Medulla oblongata (tissue), 1 donor: ENCODE measurements at regions not wholly inside any gene's neighbourhood (a gene's known extent, or its start where the extent isn't known, plus 50 kb on each side); places are given as distances from the start of the nearest gene placed in this dataset.

ENCODE experiments used
- DNase-seq: peaks from one replicate; pipeline ENCODE4 v3.0.0-alpha.2; 2015; ENCODE audit errors: extremely low spot score

DNA sequence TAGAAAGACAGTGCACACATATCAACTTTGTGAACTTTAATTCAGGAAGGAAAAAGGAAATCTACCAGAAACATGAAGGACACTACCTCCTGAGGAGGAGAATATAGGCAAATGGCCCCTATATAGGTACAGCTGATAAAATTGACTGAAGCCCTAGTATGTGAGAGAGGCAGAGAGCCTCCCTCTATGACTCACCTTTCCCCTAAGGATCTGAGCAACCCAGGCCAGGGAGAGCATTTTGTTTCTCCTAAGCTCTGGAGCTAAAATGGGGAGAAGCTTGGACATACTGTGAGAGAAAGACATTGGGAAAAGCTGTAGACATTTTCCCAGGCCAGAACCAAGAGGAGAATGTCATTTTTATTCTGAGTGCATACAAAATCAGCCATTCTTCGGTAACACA is 303.5 kb downstream of the AHR start:
- no peak for DNase-seq

DNA sequence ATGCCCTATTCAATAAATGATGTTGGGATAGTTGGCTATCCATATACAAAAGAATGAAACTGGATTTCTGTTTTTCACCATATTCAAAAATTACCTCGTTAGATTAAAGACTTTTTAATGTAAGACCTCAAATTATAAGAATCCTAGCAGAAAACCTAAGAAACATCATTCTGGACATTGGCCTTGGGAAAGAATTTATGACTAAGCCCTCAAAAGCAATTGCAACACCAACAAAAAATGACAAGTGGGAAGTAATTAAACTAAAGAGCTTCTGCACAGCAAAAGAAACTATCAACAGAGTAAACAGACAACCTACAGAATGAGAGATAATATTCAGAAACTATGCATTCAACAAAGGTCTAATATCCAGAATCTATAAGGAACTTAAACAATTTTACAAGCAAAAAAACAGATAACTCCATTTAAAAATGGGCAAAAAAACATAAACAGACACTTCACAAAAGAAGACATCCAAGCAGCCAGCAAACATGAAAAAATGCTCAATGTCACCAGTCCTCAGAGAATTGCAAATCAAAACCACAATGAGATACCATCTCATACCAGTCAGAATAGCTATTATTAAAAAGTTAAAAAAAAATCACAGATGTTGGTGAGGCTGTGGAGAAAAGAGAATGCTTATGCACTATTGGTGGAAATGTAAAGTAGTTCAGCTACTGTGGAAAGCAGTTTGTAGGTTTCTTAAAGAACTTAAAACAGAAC is 309.8 kb downstream of the AHR start:
- DNase-seq: no peak

DNA sequence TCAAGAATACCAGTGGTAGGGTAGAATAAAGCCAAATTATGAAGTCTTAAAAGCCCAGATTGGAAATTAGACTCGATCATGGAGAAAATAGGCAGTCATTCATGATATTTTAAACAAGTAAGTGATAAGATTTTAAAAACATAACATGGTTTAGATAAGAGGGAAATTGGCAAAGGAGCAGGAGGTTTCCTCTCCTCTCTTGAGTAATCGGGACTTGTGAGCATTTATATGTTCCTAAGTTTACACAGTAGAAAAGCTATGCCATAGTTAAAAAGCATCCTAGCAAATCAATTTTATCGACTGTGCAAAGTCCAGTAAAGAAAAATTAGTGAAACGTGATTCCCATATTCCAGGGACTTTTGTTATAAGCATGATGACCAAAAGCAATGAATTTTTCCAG is 313.2 kb downstream of the AHR start:
- DNase-seq: no peak

DNA sequence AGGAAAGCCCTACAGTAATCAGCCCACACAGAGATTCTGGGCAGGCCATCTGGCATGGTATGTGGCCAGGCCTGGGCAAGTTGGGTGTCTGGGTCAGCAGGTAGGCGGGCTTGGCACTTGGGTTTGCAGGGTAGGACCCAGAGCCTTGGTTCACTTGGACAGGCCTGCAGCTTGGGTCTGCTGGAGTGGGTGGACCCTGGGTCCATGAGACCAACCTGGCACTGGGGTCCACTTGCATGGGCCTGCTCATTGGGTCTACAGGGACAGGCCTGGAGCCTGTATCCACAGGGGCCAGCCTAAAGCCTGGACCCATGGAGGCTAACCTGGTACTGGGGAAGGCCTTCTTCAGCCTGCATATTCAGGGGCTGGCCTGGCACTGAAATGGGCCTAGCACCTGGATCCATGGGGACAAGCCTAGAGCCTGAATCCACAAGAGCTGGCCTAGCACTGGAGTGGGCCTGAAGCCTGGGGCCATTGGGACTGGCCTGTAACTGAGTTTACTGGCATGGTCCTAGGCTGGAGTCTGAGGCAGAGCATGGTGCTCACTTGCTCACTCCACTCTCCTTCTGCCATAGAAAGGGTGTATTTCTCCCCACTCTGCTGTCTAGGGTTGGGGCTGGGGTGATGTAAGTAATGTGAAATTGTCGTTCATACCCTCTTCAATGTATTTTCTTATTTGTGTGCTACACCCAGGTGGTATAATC is 315.0 kb downstream of the AHR start:
- no peak for DNase-seq

GRCh38 chr7:17617380-17617779 is 318.9 kb downstream of the AHR start:
- no peak for DNase-seq

- no peak for DNase-seq
These were observed 319.6 kb downstream of the AHR start for GRCh38 chr7:17617857-17618651.

DNA sequence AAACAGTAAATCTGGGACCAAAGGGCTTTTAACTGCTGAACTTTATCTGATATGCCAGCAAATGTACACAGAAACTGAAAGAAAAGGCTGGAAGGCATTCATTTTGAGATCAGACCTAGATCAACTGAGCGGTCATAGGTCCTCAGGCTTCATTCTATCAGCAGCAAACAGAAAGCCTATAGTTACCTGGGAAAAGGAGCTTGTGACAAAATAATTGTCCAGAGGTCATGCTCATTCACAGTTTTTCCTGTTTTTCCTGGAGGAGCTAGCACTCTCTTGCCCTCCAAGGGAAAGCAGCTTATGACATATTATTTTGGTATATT is 320.2 kb downstream of the AHR start:
- DNase-seq: no peak

DNA sequence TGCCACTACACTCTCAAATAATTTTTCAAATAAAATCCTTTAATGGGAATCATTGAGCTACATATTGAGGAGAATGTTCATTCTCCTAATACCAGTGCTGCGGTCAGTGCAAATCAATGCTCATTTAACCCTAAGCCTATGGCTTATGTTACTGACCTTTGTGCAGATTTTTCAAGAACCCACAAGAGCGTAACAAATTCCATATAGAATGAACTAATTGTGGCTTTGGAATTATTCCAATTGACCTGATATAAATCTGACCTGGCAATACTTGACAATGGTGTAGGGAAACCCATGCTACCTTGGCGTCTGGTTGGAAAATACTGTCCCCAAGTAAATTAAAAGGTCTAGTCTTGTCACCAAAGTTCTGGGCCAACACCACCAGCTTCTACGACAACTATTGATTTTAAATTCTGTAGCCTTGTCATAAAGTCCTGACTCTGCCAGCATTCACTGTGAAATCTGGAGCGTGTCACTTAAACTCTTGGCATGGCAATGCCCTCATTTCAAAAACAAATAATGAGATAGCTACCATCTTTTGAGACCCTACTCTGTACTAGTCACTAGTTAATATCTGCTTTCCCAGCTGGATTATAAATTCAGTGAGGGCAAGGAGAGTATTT is 320.9 kb downstream of the AHR start:
- DNase-seq: no peak

DNA sequence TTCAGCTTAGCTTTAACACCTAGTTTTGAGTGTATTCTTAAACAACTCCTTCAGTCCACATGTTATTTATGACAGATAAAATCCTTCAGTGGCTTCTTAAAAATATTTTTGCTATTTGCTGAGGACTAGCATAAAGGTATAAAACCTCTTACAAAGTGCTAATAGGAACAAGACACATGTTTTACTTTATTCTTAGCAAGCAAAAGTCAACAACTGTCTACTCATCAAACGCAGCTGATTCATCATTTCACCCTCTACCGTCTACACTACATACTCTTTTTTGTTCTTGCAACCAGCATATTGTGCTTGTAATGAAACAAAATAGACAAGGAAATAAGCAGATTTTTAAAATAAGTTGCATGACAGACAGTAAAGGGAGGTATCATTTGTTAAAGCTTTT is 319.7 kb downstream of the SNX13 start:
- no peak for DNase-seq

DNA sequence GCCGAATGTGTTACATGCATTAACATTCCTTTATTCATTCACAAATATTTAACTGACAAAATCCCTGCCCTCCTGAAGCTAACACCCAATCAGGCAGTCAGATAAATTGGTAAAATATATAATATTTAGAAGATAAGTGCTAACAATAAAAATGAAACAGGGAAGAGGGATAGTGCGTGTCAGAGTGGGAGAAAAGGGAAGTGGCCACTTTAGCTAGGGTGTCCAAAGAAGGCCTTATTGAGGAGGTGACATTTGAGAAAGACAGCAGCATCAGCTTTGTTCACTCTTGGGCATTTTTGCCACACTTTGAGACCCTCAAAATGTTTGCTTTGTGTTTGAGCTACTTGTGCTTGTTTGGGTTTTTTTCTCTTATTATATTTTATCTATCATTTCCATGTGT is 317.8 kb downstream of the SNX13 start:
- no peak for DNase-seq

- no peak for DNase-seq
These were observed 316.6 kb downstream of the SNX13 start for GRCh38 chr7:17623546-17624185.

DNA sequence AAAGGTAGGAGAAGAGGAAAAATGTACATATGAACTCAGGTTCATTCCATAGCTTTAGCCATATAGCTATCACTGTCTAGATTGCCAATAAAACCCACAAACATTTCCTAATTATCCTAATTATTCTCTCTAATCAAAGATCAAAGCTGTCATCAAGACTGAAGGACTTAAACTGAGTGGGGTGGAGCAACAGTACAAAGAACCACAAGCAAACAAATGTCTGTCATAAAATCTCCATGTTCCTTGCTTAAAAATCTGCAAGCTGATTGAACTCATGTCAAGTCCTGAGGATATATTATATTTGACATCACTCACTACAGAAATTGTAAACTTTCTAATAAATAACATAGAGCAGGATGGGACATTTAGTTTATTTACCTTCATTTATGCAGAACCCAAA is 315.9 kb downstream of the SNX13 start:
- no peak for DNase-seq

DNA sequence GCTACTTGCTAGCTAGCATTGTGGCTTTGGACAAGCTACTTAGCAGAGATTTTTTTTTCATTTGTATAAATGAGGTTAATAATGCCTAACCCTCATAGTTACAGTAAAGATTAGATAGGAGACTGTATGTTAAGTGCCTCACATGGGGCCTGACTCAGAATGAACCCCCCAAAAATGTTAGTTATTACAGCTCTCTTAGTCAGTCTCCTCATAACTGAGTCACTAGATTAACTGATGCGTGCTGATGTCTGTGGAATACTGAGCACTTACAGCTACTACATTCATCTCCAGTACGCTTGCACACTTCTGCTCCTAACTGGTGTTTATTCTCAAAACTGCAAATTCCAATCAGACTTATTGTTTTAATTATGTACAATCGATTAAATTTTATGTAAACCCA is 315.3 kb downstream of the SNX13 start:
- DNase-seq: no peak

- DNase-seq: no peak
These were observed 314.1 kb downstream of the SNX13 start for GRCh38 chr7:17626235-17626634.

GRCh38 chr7:17631061-17631460 is 309.2 kb downstream of the SNX13 start:
- DNase-seq: no peak

DNA sequence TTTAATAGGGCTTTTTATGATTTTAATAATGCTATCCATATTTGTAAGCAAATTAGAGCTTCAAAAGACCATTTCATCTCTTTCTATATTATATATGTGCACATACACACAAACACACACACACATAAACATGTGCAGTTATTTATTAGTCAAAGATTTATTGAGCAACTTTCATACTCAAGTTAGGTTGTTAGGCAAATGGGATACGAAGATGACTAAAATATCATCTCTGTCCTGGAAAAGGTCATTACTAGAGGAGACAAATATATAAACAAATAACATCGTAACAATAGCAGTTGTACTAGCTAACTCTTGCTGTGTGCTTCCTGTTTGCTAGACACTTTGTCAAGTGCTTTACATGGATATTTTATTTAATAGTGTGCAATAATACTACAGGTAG is 307.9 kb downstream of the SNX13 start:
- no peak for DNase-seq

GRCh38 chr7:17633067-17633466 is 307.2 kb downstream of the SNX13 start:
- DNase-seq: no peak

DNA sequence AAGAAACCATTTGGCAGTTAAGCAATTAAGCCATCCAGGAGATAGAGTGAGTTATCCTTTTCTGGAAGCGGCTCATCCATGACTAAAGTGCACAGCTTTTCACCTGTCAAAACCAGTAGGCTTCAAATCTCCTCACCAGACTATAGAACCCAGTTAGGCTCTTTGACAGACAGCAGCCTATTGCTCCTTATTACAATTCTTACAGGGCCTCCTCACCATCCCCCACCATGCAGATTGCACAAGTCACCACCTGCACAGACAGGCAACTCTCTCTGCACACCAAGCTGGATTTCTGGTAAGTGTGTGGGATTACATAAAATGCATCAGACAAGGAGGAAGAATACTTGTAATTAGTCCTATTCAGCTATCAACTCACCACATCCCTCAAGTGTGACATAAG is 301.6 kb downstream of the SNX13 start:
- DNase-seq: no peak

- DNase-seq: peak; percentile 60
These were observed 299.4 kb downstream of the SNX13 start for GRCh38 chr7:17640730-17641377.

GRCh38 chr7:17645500-17645899 is 294.8 kb downstream of the SNX13 start:
- no peak for DNase-seq

DNA sequence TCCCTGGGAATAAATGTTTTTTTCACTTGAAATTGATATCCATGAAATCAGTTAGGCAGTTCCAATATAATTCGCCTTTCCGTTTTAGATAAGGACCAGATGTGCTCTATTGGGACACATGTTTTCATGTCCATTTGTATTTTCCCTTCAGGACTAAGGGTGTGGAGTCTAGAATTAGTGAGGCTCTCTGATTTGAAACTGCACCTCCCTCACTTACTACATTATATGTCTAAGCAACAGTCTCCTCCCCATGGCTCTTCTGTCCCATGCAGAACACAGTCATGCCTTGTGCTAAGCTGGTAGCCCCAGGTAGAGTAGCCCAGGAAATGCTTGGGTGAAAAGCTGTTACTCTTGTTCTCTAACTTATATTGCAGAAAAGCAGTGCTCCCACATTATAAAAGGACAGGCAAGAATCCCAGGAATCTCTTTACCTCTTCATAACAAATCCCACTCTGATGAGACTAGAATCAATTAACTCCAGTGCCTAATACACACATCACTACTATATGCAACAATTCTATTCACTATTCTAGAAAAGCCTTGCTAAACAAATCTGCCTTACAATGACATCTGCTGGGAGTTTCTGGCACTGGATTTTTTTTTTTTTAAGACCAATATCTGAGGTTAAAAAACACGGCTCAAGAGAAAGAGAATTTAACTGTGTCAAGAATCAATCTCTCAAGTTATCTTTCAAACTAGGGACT is 293.9 kb downstream of the SNX13 start:
- DNase-seq: peak; percentile 31
